ENCODE measurements at regions not wholly inside any gene's neighbourhood (a gene's known extent, or its start where the extent isn't known, plus 50 kb on each side); places are given as distances from the start of the nearest gene placed in this dataset.

- TF ChIP-seq ZNF318 (IDR thresholded peaks at IDR 0.05; ENCODE audit: borderline replicate concordance in 1 of 2, low read depth in 1 of 2) (no peak), ELF4 (CRISPR knock-in tag; IDR thresholded peaks at IDR 0.05) (no peak), ZFP30 (CRISPR knock-in tag; IDR thresholded peaks at IDR 0.05; ENCODE audit: borderline replicate concordance) (no peak)
These were observed 84.7 kb upstream of the CALM2 start (continued) for GRCh38 chr2:47260971-47261370.

Data from K562 (cell line).